NCI-H146 treated with DMSO at 0.1 percent for 48 hours (cell line): ENCODE measurements at regions not wholly inside any gene's neighbourhood (a gene's known extent, or its start where the extent isn't known, plus 50 kb on each side); places are given as distances from the start of the nearest gene placed in this dataset.

Source experiments
- DNase-seq: peaks from one replicate; lab custom pipeline; 2025; ENCODE audit not compliant: unreplicated experiment; lab: John Stamatoyannopoulos, UW

DNA sequence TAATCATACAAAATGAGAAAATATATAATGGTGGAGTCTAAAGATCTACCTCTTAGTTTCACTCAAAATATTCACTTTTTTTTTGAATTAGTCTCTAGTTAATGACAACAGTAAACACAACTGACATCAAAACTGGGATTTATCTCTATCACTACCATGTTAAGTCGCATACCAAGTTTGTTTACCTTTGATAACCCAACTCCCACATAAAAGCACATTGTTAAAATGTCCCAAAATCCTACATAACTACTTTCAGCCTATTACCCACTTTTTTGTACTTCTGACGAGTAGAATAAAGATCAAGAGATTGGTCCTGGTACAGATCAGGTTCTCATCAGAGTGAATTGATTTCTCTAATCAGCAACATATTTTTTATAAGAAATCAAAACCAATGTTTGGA is 518.5 kb downstream of the EPHA3 start:
- no peak for DNase-seq

DNA sequence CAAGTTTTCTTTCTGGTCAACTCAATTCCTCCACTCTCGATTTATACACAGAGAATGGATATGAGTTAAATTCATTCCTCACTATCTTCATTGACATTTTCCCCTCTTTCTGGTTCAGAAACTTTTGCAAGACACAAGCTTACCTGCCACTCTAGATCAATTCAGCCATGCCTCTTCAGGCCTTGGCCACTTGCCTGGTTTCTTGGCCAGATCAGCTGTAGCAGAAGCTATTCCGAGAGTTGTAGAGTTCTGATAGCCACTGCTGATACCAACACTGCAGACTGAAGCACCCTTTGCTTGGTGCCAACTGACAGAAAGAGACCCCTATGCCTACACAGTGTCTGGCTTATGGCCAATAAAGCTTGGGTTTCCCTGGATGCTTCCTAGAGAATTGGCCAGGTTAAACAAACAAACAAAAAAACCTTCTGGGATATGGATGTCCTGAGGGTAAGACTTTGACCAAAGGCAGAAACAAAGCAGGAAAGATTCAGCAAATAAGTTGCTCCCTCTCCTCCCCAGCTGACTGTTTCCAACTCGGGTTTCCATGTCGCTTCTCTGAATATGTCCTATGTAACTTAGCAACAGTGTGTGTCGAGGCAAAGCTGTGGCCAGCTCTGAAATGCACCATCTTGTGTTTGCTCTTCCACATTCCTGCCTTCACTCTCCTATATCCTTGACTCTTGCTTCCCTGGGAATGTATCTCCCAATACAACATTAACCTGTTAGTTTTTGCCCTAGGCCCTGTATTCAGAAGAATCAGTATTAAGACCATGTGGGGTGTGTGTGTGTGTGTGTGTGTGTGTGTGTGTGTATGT is 521.6 kb downstream of the EPHA3 start:
- DNase-seq = no peak

DNA sequence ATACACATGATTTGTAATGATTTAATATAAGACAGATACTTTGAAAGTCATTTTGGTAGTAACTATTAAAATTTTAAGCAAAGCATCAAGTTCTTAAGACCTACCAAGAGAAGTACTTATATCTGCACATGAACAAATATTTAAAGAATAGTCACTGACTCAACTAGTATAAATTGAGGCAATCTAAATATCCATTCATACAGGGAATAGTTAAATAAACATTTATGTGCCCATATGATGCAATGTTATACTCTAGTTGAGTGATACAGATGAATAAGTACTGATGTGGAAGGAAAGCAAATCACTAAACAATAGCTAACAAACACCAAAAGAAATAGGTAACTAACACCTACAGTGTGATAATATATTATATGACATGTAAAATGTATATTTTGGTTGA is 527.7 kb downstream of the EPHA3 start:
- no peak for DNase-seq

DNA sequence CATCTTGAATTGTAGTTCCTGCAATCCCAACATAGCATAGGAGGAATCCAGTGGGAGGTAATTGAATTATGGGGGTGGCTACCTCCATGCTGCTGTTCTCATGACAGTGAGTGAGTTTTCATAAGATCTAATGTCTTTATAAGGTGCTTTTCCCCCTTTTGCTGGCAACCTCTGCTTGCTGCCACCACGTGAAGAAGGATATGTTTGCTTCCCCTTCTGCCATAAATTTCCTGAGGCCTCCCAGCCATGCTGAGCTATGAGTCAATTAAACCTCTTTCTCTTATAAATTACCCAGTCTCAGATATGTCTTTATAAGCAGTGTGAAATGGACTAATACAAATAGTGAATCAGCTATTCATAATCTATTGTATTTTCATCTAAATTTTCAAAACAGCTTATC is 537.3 kb downstream of the EPHA3 start:
- DNase-seq = no peak

DNA sequence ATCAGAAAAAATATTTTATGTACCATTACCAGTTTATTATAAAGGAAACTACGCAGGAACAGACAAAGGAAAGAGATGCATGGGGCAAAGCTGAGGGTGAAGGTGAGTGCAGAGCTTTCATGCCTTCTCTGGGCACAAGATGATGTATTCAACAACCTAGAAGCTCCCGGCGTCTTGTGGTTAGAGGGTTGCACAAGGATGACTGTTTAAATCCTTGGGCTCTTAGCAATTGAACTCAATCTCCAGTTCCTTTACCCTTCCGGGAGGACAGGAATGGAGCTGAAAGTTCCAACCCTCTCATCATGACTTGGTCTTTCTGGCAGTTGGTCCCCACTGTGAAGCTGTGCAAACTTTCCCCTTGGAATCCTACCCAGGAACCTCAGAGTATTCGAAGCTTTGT is 542.0 kb downstream of the EPHA3 start:
- DNase-seq = no peak

DNA sequence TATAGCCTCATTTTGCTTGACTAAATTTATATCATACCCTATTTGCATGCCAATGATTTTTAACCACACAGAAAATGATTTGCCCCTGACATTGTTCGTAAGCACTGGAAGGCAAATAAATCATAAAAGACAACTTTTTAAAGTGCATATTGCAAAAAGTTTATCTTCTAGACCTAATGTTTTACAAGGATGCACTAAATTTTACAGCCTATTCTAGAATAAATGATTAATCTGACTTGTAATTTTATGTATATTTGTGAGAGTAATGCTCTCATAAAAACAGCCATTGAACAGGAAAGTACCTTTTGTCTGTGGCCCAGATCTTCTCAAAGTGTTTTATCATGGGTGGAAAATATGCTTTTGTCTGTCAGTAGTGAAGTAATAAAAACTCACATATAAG is 546.6 kb downstream of the EPHA3 start:
- no peak for DNase-seq

DNA sequence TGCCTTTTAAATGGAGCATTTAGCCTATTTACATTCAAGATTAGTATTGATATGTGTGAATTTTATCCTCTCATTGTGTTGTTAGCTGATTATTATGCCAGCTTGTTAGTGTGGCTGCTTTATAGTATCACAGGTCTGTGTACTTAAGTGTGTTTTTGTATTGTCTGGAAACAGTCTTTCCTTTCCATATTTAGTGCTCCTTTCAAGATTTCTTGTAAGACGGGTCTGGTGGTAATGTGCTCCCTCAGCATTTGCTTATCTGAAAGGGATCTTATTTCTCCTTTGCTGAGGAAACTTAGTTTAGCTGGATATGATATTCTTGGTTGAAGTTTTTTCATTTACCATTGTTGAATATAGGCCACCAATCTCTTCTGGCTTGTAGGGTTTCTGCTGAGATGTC is 549.0 kb downstream of the EPHA3 start:
- DNase-seq = no peak

DNA sequence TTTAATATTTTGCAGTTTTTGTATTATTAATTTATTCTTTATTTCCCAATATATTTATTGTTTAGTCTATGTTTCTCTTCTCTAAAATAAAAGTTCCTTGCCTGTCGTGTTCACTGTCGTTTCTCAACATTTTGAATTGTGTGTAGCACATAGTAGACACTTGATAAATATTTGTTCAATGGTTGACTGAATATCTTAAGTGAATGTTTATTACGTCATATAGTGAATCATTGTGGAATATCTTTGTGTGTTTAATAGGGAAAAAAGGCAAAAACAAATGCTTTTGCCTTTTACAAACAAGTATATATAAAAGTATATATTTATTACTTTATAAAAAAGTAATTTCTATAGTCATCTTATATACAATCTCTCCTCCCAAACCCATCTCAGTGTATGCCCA is 572.3 kb downstream of the EPHA3 start:
- DNase-seq = no peak

DNA sequence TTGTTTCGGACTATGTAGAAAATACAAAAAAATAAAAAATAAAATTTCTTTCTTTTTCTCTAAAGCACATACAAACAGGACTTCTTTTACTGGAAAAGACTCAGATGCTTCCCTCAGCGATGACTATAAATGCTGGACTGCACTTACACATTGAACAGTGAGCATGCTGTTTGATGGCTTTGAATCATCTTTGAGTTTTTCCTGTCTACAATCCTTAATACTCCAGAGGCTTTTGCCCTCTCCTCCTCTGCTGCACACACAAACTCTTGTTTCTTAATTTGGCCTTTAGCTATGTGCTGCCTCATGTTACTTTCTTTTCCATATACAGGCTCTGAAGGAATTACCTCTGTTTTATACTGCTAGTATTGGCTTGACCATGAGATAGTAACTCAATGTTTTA is 575.1 kb downstream of the EPHA3 start:
- DNase-seq = no peak

DNA sequence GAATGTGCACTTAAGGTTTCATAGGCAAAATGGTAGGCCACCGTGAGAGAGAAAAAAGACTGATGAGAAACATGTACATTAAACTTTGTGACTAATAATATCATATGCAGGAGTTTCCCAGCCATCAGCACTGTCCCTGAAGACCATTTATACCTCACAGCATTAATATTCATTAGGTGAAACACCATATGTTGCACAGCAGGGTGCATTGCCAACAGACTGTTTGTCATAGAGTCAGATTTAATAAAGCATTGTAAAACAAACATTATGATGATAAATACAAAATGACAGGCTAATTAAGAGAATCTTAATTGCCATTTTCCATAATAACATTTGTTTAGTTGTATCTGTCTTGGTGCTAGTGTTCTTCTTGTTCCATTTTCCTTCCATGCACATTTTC is 578.3 kb downstream of the EPHA3 start:
- DNase-seq = peak; percentile 63

DNA sequence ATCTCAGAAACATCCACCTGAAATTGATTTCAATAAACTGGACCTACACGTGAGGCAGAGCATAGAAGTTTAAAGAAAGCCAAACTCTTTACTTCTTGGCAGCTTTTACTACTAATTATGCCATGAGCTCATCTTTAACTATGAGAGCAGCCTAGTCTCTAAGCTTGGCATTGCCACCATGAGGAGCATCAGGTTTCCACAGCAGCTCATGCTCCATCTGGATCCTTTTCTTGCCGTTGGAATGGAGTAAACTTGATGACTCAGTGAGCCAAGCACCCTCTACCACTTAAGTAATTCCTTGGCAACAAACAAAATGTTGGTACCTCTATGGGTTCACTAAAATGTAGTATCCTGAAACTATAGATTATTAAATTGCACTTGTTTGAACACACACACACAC is 583.2 kb downstream of the EPHA3 start:
- no peak for DNase-seq

DNA sequence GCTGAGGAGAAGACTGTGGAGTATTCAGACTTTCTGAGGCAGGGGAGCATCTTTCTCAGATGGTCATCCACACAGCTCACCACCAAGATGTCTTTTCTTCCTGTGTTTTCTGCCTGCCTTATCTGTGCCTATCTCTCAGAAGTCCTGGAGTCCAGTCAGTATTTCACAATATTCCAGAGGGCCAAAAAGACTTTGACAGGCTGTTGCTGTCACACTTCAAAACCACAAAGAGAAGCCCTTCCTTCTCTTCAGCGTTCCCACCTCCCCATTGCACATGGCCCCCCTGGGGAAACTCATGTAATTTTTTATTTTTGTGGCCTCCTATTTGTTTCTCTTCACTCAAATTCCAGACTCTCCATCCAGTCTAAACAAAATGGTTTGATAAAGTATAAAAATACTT is 585.2 kb downstream of the EPHA3 start:
- DNase-seq = no peak

DNA sequence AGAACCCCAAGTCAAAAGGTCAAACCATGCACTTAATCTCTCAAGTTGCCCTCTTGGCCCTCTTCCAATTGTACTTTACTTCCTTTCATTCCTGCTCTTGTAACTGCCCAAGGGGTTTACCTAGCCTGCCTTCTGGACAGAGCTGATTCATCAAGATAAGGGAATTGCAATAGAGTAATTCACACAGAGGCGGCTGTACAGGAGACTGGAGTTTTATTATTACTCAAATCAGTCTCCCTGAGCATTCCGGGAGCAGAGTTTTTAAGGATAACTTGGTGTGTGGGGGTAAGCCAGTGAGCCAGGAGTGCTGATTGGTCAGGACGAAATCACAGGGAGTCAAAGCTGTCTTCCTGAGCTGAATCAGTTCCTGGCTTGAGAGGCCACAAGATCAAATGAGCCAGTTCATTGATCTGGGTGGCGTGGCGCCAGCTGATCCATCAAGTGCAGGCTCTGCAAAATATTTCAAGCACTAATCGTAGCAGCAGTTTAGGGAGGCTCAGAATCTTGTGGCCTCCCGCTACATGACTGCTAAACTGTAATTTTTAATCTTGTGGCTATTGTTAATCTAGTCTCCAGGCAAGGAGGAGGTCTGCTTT is 590.0 kb downstream of the EPHA3 start:
- no peak for DNase-seq

DNA sequence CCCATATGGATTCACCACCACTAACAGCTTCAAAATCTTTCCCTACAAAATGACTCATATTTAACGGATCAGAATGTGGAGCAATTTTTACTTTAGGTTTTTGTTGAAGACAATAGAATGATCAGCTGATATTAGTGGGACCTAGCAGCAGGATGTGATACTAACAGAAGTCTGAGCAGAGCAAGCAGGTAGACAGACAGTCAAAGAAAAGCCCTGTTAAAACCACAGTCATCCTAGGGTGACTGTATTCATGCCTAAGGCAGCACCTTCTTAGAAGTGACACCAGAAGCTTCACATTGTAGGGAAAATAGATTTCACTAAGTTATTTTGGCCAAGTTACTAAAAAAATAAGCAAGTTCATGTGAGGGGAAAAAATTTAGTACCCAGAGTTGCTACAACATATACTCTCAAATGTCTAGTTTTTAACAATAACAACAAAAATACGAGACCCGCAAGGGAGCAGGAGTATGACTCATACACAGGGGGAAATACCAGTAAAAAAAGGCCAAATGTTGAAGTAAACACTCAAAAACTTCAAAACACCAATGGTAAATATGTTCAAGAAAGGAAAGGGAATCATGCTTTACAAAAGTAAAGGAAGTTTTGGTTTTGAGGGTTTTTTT is 590.9 kb downstream of the EPHA3 start:
- DNase-seq = no peak

DNA sequence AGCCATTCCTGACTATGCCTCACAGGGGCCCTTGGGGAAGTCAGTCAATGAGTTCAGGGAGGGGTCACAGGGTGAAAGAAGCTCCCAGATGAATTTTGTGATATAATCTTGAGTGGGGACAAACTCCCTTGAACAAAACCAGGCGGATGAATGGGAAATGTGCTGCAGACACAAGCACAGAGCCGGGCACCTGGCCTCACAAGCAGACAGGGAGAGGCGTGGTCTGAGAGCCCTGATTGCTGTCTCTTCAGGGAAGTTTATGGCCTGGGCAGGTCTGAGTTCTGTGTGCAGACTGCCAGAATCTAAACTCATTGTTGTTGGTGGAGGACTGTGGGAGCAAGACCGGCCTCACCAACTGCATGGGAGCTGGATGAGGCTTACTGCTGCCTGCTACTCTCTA is 591.8 kb downstream of the EPHA3 start:
- no peak for DNase-seq

DNA sequence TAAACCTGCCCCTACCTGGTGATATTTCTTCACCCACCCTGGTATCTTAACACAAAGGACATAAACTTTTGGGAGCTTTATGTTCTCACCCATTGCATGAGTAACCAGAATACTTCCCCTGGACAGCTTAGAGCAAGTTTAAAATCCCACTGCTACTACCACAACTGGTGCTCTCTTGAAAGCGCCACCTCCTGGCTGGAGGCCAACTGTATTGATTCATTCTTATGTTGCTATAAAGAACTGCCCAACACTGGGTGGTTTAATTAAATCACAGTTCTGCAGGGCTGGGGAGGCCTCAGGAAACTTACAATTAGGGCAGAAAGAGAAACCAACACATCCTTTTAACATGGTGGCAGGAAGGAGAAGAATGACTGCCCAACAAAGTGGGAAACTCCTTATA is 592.4 kb downstream of the EPHA3 start:
- DNase-seq = no peak

DNA sequence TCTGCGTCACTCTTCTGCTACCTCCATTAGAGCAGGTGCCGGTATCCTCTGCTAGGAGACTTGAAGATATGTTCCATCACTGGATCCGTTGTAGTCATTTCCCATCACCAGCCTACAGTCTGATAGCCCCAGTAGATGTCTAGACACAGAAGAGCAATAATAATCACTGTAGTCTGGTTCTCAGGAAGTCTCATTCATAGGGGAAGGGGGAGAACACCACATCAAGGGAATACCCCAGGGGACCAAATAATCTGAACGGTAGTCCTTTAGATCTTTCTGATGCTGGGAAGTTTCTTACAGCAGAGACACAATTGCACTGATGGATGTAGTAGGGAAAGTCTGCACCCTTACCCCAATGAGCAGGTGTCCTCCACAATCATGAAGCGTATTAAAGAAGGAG is 595.0 kb downstream of the EPHA3 start:
- no peak for DNase-seq

DNA sequence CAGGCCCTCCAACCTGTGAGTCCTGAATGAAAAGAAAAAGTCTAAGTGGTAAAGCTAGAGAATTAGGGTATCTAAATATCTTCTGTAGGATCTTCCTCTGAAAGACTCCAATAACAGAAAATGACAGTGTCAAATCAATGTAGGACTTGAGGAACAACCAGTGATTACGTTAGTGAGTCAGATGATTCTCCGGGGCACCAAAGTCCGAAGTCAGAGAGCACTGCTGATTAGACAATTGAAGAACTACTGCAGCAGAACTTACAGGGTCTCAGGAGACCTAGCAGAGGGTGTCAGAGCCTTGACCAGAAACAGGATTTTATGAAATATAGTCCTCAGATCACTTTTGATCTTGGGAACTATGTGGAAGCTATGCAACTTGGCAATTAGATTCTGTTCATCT is 605.8 kb downstream of the EPHA3 start:
- DNase-seq = no peak

DNA sequence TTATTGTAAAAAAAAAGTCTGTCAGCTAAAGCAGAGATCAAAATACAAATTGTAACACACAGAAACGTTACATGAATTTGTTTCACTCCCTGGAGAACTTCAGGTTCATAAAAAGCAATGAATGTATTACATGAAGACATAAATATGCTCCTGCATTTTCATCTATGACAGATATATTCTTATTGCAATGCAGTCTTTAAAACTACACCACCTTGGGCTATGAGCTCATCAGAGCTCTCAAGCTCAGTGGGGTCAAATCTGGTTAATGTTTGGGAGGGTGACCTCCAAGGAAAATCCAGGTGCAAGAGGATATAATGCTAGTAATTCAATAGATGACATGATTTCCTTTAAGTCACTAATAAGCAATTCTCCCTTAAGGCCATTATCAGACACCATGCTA is 606.8 kb downstream of the EPHA3 start:
- DNase-seq = no peak

DNA sequence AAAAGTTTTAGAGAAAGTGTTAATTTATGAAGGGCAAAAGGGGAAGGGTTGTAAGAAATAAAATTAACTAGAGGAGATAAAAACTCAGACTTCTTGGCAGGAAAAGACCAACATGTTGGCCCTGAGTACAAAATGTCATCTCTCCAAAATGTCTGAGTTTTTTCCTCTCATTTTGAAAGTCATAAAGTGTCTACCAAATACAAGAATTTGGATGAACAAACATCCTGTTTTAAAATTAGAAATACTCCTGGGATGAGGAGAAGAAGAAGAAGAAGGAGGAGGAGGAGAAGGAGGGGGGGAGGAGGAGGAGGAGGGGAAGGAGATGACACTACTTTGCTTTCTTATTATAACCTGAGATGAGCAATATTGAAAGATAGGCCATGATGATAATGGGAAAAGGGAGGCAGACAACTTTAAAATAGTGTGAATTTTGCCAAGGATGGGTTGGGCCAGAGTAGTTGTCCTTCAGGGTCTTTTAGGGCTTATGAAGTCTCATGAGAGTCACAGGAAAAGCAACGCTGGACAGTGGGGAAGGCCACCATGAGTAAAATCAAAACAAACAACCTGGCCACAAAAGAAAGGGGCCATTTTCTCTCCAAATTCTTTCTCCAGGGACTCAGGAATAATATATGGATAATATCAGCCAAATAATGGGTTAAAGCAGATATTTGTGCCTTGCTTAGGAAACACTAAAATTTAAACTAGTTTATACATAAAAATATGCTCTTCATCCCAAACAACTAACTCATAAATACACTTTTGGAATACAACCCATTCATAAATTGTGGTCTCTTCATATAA is 632.9 kb downstream of the EPHA3 start:
- DNase-seq = no peak

DNA sequence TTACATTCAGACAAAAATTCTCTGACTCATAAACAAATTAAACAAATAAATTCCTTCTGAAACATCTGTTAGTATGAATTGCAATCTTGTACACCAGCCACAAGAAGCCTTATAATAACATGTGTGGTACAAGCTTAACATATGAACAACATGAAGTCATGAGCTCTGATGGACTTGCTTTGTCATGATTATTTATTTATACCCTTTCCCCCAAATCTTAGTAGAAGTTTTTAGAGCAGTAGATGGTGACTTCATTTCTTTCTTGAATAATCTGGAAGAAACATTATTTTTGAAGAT is 633.4 kb downstream of the EPHA3 start:
- no peak for DNase-seq

DNA sequence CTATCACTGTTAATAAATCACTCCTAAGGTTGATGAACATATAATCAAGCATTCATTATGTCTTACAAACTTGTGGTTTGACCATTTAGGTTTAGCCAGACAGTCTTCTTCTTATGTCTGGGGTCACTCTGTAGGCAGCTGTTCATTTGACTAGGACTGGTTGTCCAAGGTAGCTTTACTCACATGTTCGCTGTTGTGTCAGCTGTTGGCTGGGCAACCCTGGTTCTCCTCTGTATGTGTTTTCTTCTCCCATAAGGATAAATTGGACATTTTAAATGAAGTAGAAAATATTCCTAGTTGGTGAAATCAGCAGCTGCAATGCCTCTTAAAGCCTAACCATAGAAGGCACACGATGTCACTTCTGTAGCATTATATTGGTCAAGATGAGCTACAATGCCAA is 635.1 kb downstream of the EPHA3 start:
- no peak for DNase-seq
